ENCODE measurements at regions not wholly inside any gene's neighbourhood (a gene's known extent, or its start where the extent isn't known, plus 50 kb on each side); places are given as distances from the start of the nearest gene placed in this dataset.

DNA sequence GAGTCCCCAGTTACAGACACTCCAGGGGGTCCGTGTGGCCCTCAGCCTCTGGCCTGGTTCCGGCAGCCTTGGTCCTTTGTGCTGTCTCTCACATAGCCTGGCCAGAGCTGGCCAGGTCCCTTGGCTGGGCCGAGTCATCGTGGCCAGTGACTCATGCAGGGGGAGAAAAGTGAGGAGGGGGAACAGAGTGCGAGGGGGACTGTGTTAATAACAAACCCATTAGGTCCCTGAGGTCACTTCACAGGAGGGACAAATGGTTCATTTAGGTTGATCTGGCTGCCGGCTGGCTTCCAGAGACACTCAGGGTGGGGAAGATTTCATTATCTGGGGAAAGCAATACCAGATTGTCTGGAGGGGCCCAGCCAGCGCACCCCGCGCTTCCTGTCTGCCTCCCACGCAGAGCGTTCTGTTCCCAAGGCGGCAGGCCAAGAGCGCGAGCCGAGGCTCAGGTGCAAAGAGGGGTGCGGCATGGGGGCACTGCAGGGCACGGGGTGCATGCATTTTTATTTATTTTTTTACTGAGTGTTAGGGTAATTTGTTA, 223.1 kb downstream of the SEC14L1 start (continued):
- TF ChIP-seq ZHX1 (conservative IDR thresholded peaks at IDR 0.05; ENCODE audit: low read length) (no peak), TEAD2 (tag; IDR thresholded peaks at IDR 0.05) (no peak), POLR3G (IDR thresholded peaks at IDR 0.05; ENCODE audit: extremely low read depth, insufficient read length, insufficient replicate concordance) (no peak), HDAC3 (IDR thresholded peaks at IDR 0.05; ENCODE audit: borderline replicate concordance, partially characterized antibody) (peak; percentile 96), CC2D1A (IDR thresholded peaks at IDR 0.05) (peak; percentile 91; the same call in 1 of the 2 replicates), MBD2 (IDR thresholded peaks at IDR 0.05; ENCODE audit: borderline replicate concordance, low read depth) (peak; percentile 67), ZNF224 (CRISPR knock-in tag; IDR thresholded peaks at IDR 0.05) (no peak), SNRNP70 (optimal IDR thresholded peaks at IDR 0.05; ENCODE audit: low read depth, low read length) (no peak), GATA2 (CRISPR knock-in tag; IDR thresholded peaks at IDR 0.05) (peak; percentile 94), ZNF445 (CRISPR knock-in tag; IDR thresholded peaks at IDR 0.05; ENCODE audit: low read depth) (no peak), DMBX1 (CRISPR knock-in tag; IDR thresholded peaks at IDR 0.05; ENCODE audit: borderline replicate concordance) (peak; percentile 87), SIX5 (IDR thresholded peaks at IDR 0.05; ENCODE audit: borderline replicate concordance in 1 of 2, insufficient read depth in 1 of 2, low read depth in 1 of 2, low read length in 2 of 2) (no peak), KLF10 (CRISPR knock-in tag; IDR thresholded peaks at IDR 0.05) (no peak), ZNF282 (CRISPR knock-in tag; IDR thresholded peaks at IDR 0.05) (no peak), KLF16 (IDR thresholded peaks at IDR 0.05) (peak; percentile 96), BCL6 (CRISPR knock-in tag; IDR thresholded peaks at IDR 0.05) (no peak), SMAD3 (CRISPR knock-in tag; conservative IDR thresholded peaks at IDR 0.05) (no peak), CREBBP (IDR thresholded peaks at IDR 0.05; ENCODE audit: low read depth, low read length) (no peak), CXXC5 (CRISPR knock-in tag; IDR thresholded peaks at IDR 0.05) (peak; percentile 95), FOSL1 (tag; conservative IDR thresholded peaks at IDR 0.05) (peak; percentile 97), SMAD1 (IDR thresholded peaks at IDR 0.05; ENCODE audit: low read depth, low read length, partially characterized antibody) (no peak), NELFE (IDR thresholded peaks at IDR 0.05; ENCODE audit: insufficient read depth, insufficient read length) (no peak), RUNX1 (IDR thresholded peaks at IDR 0.05; ENCODE audit: low read depth) (0 out of 2 replicates have a peak, but pooled peaks have one; percentile 66), ZNF253 (CRISPR knock-in tag; conservative IDR thresholded peaks at IDR 0.05) (no peak), BRD4 (IDR thresholded peaks at IDR 0.05) (no peak), HSF4 (CRISPR knock-in tag; IDR thresholded peaks at IDR 0.05; ENCODE audit: borderline replicate concordance) (no peak), SMAD2 (IDR thresholded peaks at IDR 0.05; ENCODE audit: low read depth, low read length) (no peak)
- TF ChIP-seq, protein P1, sequence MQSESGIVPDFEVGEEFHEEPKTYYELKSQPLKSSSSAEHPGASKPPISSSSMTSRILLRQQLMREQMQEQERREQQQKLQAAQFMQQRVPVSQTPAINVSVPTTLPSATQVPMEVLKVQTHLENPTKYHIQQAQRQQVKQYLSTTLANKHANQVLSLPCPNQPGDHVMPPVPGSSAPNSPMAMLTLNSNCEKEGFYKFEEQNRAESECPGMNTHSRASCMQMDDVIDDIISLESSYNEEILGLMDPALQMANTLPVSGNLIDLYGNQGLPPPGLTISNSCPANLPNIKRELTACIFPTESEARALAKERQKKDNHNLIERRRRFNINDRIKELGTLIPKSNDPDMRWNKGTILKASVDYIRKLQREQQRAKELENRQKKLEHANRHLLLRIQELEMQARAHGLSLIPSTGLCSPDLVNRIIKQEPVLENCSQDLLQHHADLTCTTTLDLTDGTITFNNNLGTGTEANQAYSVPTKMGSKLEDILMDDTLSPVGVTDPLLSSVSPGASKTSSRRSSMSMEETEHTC (IDR thresholded peaks at IDR 0.05), result 0 out of 2 replicates have a peak, but pooled peaks have one; percentile 37
